K562 (cell line): ENCODE measurements at regions not wholly inside any gene's neighbourhood (a gene's known extent, or its start where the extent isn't known, plus 50 kb on each side); places are given as distances from the start of the nearest gene placed in this dataset.

Experiments
- ATAC-seq: fragments of 200-7000 bp; cut with Tn5 transposase; 3 replicates; pipeline ENCODE4 v1.9.1; 2020; ENCODE audit warnings: moderate library complexity
- BruUV-seq: library from RNA; stranded (reverse); fragments of 400-500 nt; replicated peaks from 2 replicates; lab custom pipeline; 2021; lab: Mats Ljungman, UMichigan
- CTCF ChIA-PET: fragments of 300-600 bp; formaldehyde crosslinking; extraction: SDS; loops from one replicate; lab custom pipeline; 2021; ENCODE audit warnings: low intra/inter-chr PET ratio; lab: Yijun Ruan, JAX
- POLR2A ChIA-PET: fragments of 300-600, 350-650 bp; sonication (Branson Sonifier 250); formaldehyde crosslinking; extraction: SDS; loops from one replicate; lab custom pipeline; 2021; ENCODE audit warnings: antibody characterized with exemption, inconsistent platforms; lab: Yijun Ruan, JAX
- DNase-seq, 4 experiments: peaks; one replicate each; pipeline versions ENCODE4 v3.0.0 to v3.0.0-alpha.2; 2011 to 2018; ENCODE audit warnings: low spot score in 3 of 4, mixed read lengths in 3 of 4; ENCODE audit errors: extremely low read depth in 1 of 4
- FAIRE-seq: peaks from 2 replicates; lab custom pipeline; 2011; peaks lifted over from hg19 to GRCh38; lab: Jason Lieb, UNC
- H2AFZ ChIP-seq: 2 replicates; pipeline ENCODE4 v1.6.0; 2011; ENCODE audit warnings: low read depth, low read length, control low read depth, inconsistent platforms
- H3K27ac ChIP-seq: fragments of 200-600 bp; 3 replicates; pipeline ENCODE4 v1.8.0; 2011; ENCODE audit warnings: low read depth, mild to moderate bottlenecking, control low read depth, inconsistent platforms, low read length, moderate library complexity, mixed read lengths; ENCODE audit errors: extremely low read depth
- H3K27me3 ChIP-seq, 2 experiments: fragments of 300-600 bp in 1 of 2; 2 replicates in 1 of 2; 3 replicates in 1 of 2; pipeline versions ENCODE4 v1.6.0 to v1.8.0; 2011; ENCODE audit warnings: inconsistent platforms in 2 of 2, low read length in 2 of 2, mild to moderate bottlenecking in 1 of 2, mixed read lengths in 1 of 2, moderate library complexity in 1 of 2; ENCODE audit not compliant: control insufficient read depth in 2 of 2, insufficient read depth in 2 of 2
- H3K36me3 ChIP-seq: fragments of 300-600 bp; 3 replicates; pipeline ENCODE4 v1.8.0; 2011; ENCODE audit warnings: mild to moderate bottlenecking, low read length, inconsistent platforms; ENCODE audit not compliant: control insufficient read depth, insufficient read depth
- H3K4me1 ChIP-seq, 2 experiments: fragments of 200-600 bp in 1 of 2; replicated peaks in 1 of 2; 2 replicates in 1 of 2; 3 replicates in 1 of 2; pipeline versions ENCODE4 v1.5.1 to v1.8.0; 2011; ENCODE audit warnings: inconsistent platforms in 2 of 2, low read length in 2 of 2, mild to moderate bottlenecking in 1 of 2, mixed read lengths in 1 of 2, moderate library complexity in 1 of 2; ENCODE audit not compliant: control insufficient read depth in 2 of 2, insufficient read depth in 2 of 2
- H3K4me2 ChIP-seq: 2 replicates; pipeline ENCODE4 v1.6.1; 2011; ENCODE audit warnings: low read length, control low read depth, inconsistent platforms, mixed read lengths; ENCODE audit not compliant: insufficient read depth
- H3K4me3 ChIP-seq: fragments of 200-600 bp; sonication (generic), shearing (Covaris generic); 2 replicates; pipeline ENCODE4 v1.5.1; 2016; ENCODE audit warnings: control low read depth, inconsistent platforms
- H3K79me2 ChIP-seq: fragments of 200-600 bp; 3 replicates; pipeline ENCODE4 v1.8.0; 2011; ENCODE audit warnings: low read length, inconsistent platforms; ENCODE audit not compliant: control insufficient read depth, insufficient read depth
- H3K9ac ChIP-seq, 2 experiments: 2 replicates each; pipeline versions ENCODE4 v1.6.0 to v1.6.1; 2011; ENCODE audit warnings: low read depth in 2 of 2, low read length in 2 of 2, control low read depth in 1 of 2, inconsistent platforms in 1 of 2, mild to moderate bottlenecking in 1 of 2, mixed read lengths in 1 of 2; ENCODE audit not compliant: insufficient read depth in 1 of 2
- H3K9me1 ChIP-seq: one replicate; pipeline ENCODE4 v1.6.0; 2011; ENCODE audit warnings: inconsistent platforms, mild to moderate bottlenecking, low read length, moderate library complexity; ENCODE audit not compliant: control insufficient read depth, insufficient read depth
- H3K9me3 ChIP-seq: replicated peaks from 2 replicates; pipeline ENCODE4 v1.5.1; 2011; ENCODE audit warnings: low read depth, low read length, inconsistent platforms; ENCODE audit not compliant: control insufficient read depth, insufficient read depth
- H4K20me1 ChIP-seq: replicated peaks from 2 replicates; pipeline ENCODE4 v1.6.1; 2011; ENCODE audit warnings: low read length, inconsistent platforms, mixed read lengths; ENCODE audit not compliant: control insufficient read depth, insufficient read depth
- CBX5 ChIP-seq: IDR thresholded peaks from 2 replicates; pipeline ENCODE4 v1.6.1; 2014; ENCODE audit warnings: low read depth, borderline replicate concordance
- CHAMP1 ChIP-seq: fragments of 450-650 bp; IDR thresholded peaks from 2 replicates; pipeline ENCODE4 v1.6.1; 2016; ENCODE audit warnings: mild to moderate bottlenecking
- FOXK1 ChIP-seq: sonication (generic); formaldehyde crosslinking; IDR thresholded peaks from 2 replicates; pipeline ENCODE4 v1.8.0; 2022; ENCODE audit warnings: missing genetic modification reagents, mild to moderate bottlenecking, borderline replicate concordance
- HDAC3 ChIP-seq: fragments of 450-650 bp; IDR thresholded peaks from 2 replicates; pipeline ENCODE4 v1.6.1; 2018; ENCODE audit warnings: borderline replicate concordance, mild to moderate bottlenecking, moderate library complexity; ENCODE audit not compliant: partially characterized antibody
- KAT8 ChIP-seq: fragments of 450-650 bp; IDR thresholded peaks from 2 replicates; pipeline ENCODE4 v1.6.1; 2016; ENCODE audit warnings: low read depth, mild to moderate bottlenecking
- NFATC3 ChIP-seq: fragments of 450-650 bp; IDR thresholded peaks from 2 replicates; pipeline ENCODE4 v1.6.1; 2017; ENCODE audit warnings: mild to moderate bottlenecking
- PHB ChIP-seq: fragments of 250-450 bp; sonication (Bioruptor Pico); IDR thresholded peaks from 2 replicates; pipeline ENCODE4 v1.5.0; 2021
- POLR2G ChIP-seq: fragments of 200-400 bp; formaldehyde crosslinking; IDR thresholded peaks from 2 replicates; pipeline ENCODE4 v1.6.1; 2017; ENCODE audit warnings: low read depth, mild to moderate bottlenecking, antibody characterized with exemption, low read length, moderate library complexity
- TAF1 ChIP-seq: IDR thresholded peaks from 2 replicates; pipeline ENCODE4 v1.6.1; 2011; ENCODE audit warnings: mild to moderate bottlenecking, low read length, moderate library complexity; ENCODE audit not compliant: insufficient read depth, control insufficient read depth, severe bottlenecking; ENCODE audit errors: extremely low read depth
- TEAD2 ChIP-seq: fragments of 450-650 bp; IDR thresholded peaks from 2 replicates; pipeline ENCODE4 v1.6.1; 2016; ENCODE audit warnings: missing genetic modification characterization, control low read depth, missing compliant biosample characterization
- ZNF57 ChIP-seq: fragments of 450-650 bp; formaldehyde crosslinking; IDR thresholded peaks from 2 replicates; pipeline ENCODE4 v1.4.0; 2020; ENCODE audit warnings: mild to moderate bottlenecking, moderate library complexity
- in situ Hi-C: fragments of 300-500 bp; cut with MboI; formaldehyde crosslinking; loops from 4 replicates; pipeline ENCODE4 v1.15.0; 2018; ENCODE audit warnings: inconsistent platforms, mixed read lengths
- intact Hi-C: fragments of 100-400 bp; cut with micrococcal nuclease; formaldehyde crosslinking; loops from 2 replicates; pipeline ENCODE4 v1.14.2; 2022
- TF ChIP-seq, protein P1 (sequence below), 3 experiments: fragments of 200-800 bp in 1 of 3; sonication (Bioruptor generic) in 1 of 3; sonication (generic) in 1 of 3; formaldehyde crosslinking in 1 of 3; IDR thresholded peaks; 2 replicates each; pipeline versions ENCODE4 v1.6.1 to v1.8.0; 2016 to 2022; ENCODE audit warnings: mild to moderate bottlenecking in 2 of 3, missing compliant biosample characterization in 2 of 3, missing genetic modification characterization in 2 of 3, missing genetic modification reagents in 1 of 3

GRCh38 chr13:65342541-65343337 lies 1887.4 kb downstream of the PCDH9 start:
- ChIA-PET POLR2A (no interaction called here), CTCF (no interaction called here)
- H3K9me1 ChIP-seq: no peaks in the 10 kb centered on the region
- no peaks in the 10 kb centered on the region for H3K27me3 ChIP-seq
- H2AFZ ChIP-seq: no peak overlapping the region
- no peaks in the 10 kb centered on the region for H3K36me3 ChIP-seq
- H3K79me2 ChIP-seq: no peaks in the 10 kb centered on the region
- H3K27ac ChIP-seq: no peak overlapping the region
- no peaks in the 10 kb centered on the region for H4K20me1 ChIP-seq
- no TSS peak for BruUV-seq
- no peak for DNase-seq
- no peak overlapping the region for H3K4me2 ChIP-seq
- H3K9me3 ChIP-seq: no peaks in the 10 kb centered on the region
- H3K4me1 ChIP-seq: no peaks in the 10 kb centered on the region
- intact Hi-C loops: no loop called here
- no peak for ATAC-seq
- H3K4me3 ChIP-seq: no peak overlapping the region
- in situ Hi-C loops: no loop called here
- no peak for FAIRE-seq
- H3K9ac ChIP-seq: no peak overlapping the region
- TF ChIP-seq CHAMP1: no peak
- TF ChIP-seq HDAC3: no peak
- no peak for TF ChIP-seq POLR2G
- TF ChIP-seq PHB (CRISPR knock-in tag): no peak
- no peak for TF ChIP-seq ZNF57 (CRISPR knock-in tag)
- no peak for TF ChIP-seq TEAD2 (tag)
- TF ChIP-seq TAF1: no peak
- TF ChIP-seq KAT8: no peak
- no peak for TF ChIP-seq FOXK1 (CRISPR knock-in tag)
- TF ChIP-seq, protein P1, sequence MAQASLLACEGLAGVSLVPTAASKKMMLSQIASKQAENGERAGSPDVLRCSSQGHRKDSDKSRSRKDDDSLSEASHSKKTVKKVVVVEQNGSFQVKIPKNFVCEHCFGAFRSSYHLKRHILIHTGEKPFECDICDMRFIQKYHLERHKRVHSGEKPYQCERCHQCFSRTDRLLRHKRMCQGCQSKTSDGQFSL (CRISPR knock-in tag; IDR thresholded peaks at IDR 0.05): no peak
- TF ChIP-seq, protein P1 (tag; IDR thresholded peaks at IDR 0.05): no peak
- TF ChIP-seq NFATC3: no peak
- no peak for TF ChIP-seq CBX5
